LoVo (cell line): ENCODE measurements at regions not wholly inside any gene's neighbourhood (a gene's known extent, or its start where the extent isn't known, plus 50 kb on each side); places are given as distances from the start of the nearest gene placed in this dataset.

Experiments used
- DNase-seq: peaks from one replicate; pipeline ENCODE4 v3.0.0-alpha.2; 2016; ENCODE audit warnings: low spot score

DNA sequence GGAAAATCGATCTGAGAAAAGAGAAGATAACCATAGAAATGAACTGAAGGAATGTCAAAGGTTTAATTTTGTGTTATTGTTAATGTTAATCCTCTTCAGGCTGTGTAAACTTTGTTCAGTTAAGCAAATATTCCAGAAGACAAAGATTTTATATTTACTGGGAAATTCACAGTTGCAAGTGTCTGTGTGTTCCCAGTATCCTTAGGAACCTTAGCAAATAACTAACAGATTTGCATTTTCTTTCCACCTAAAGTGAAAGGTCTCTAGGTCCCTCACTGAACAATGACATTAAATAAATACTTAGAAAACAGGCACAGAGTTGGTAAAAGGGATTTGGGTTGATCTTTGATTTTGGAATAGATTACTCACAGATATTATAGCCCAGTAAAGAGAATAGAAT lies 324.7 kb downstream of the C4orf33 start:
- no peak for DNase-seq

DNA sequence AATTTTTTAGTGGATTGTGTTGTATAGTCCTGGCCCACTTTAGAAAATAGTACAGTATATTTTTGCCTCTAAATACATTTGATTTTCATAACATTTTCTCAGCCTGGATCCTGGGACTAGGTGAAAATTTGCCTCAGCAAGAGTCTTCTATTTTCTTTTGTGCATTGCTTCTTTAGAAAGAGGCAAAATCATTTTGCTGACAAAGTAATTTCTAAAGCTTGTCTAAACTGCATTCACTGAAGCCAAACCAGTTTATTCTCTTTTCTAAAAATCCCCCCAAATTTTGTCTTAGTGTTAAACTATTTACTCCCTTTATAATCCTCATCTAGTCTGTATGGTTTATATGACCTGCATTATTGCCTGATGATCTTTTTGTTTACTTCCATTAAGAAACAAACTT lies 326.3 kb downstream of the C4orf33 start:
- no peak for DNase-seq

DNA sequence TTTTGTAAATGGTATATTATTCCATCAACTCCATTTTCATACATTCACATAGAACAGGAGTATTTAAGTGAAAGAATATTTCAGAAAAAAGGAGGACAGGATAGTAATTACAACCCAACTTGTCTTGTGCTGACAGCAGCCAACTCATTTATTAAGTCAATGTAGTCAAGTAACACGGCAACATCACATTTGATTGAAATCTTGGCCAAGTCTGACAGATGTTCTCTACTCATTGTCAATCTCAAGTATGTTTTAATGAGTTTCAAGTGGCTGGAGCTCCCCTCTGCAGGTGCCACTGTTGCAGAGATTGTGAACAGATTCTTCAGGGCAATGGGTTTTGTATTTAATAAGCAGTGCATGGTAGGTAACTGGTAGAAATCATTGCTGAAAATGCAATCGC lies 332.5 kb downstream of the C4orf33 start:
- no peak for DNase-seq

DNA sequence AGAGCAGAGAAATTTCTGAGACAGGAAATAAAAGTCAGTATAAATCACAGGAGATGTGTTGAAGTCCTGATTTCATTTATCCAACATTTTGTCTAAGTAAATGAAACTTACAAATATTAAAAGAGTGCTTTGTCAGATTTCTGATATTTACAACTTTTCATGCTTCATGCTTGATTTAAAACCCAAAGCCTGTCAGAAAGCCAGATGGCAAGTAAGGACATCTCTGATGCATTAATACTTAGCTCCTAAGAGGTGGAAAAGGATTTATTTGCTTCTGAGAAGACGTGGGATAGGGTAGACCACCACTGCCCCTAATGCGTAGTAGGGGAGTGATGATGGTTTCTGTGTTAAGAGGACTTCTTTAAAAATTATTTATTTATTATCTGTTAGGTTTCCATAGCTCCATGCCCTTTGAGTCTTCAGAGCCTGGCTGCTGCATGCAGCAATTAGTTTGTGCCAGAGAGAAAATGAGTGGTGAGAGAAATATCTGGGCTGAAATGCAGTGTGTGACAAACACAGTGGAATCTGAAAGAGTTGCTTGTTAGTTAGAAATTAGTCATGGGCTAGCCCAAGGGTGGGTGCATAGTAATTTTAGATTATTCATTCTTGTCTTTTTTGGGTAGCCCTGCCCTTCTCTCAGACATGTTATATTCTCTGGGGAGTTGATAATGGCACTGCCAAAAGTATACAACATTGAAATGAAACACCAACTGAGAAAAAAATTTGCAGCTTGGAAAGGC lies 333.8 kb downstream of the C4orf33 start:
- no peak for DNase-seq

DNA sequence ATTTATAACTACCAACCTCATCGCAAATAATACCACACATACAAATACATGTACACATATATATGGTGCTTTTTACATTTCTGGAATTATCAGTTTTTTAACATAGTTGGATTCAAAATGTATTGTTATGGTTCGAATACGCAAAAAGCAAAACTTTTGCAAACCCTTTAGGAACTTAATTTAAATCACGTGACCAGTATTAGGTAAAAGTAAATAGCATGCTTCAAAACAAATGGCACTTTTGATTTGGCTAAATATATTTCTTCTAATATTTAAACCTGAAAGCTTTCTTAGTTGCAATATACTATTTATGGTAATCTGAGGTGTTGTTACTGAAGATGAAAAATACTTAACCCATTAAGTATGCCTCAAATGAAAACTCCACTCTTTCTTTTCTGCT lies 341.4 kb downstream of the C4orf33 start:
- DNase-seq = no peak

DNA sequence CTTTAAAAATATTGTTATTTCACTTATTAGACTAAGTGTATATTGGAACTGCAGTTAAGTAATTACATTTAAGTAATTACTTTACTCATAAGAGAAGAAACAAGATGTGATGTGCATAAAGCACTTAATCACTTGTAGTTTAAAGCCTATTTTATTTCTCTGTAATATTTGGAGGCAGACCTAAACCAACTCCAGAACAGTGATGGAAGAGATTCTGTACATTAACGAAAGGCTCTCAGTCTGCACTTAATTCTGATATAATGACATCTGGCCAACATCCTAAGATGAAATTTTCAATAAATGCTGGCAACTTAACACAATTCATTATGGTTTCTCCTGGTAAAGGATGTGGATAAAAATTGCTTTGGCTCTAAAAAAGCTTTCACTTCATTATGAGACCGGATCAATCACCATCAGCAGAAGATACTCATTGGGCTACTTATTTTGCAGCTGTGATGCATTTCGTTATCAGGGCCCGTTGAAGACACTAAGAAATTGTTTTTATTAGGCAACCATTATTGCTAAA lies 342.6 kb downstream of the C4orf33 start:
- no peak for DNase-seq

DNA sequence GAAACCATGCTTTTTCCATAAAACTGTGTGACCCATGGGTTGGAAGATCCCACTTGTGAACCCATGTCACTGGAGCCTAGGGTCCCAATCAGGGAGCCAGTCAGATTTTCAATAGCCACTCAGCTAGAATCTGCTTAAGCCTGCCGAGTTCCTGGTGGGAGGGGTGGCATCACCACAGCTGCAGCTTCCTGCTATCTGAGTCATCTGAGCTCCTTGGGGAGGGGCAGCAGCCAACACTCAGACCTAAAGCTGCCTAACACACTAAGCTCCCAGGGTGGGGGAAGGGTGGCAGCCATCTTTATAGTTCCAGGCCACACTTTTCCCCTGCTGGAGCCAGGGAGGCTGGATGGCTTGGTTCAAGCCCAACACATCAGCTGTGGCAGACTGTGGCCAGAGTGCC lies 350.1 kb downstream of the C4orf33 start:
- DNase-seq = no peak

DNA sequence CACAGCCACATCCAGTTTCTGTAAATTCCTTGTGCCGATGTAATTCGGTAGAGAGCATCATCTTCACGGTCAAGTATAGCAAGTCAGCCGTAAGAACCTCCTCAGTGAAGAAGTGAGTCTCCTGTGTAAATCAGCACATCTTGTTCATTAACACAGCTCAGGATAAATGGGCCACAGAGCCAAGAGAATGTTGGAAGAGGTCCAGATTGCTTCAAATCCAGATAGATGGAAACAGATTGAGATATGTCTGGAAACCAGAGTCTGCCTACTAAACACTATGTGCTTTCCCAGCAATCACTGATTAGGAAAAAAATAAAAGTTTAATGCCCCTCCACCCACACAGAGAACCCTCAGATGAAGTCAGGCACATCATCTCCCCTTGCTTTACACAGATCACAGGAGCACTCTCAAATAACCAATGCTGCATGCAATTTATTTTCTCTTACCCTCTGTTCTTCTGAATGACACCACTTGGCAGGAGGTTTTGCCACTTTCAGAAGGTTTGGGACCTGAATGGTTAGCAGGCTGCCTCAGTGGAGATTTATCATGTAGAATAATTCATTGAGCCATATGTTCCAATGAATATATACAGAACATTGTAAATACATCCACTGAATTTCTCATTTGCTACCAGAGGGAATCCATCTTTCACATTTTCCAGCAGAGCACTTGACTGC lies 357.7 kb downstream of the C4orf33 start:
- DNase-seq = no peak

DNA sequence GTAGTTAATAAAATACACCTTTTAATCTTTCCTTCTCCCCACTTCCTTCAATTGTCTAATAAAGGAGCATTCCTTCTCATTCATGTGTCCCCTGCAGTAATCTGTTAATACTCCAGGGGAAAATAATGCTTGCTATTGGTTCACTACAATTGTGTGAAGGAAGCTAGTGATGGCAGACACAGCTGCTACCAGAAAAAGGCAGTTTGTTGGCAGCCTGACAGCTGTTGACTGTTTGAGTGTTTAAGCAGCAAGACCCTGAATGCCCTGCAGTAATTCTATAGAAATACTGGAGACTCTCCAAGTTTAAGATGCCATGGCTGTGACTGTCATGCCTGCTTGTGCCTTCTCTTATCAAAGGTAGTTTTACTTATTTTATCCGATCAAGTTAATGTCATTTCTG lies 359.5 kb downstream of the C4orf33 start:
- DNase-seq = no peak

DNA sequence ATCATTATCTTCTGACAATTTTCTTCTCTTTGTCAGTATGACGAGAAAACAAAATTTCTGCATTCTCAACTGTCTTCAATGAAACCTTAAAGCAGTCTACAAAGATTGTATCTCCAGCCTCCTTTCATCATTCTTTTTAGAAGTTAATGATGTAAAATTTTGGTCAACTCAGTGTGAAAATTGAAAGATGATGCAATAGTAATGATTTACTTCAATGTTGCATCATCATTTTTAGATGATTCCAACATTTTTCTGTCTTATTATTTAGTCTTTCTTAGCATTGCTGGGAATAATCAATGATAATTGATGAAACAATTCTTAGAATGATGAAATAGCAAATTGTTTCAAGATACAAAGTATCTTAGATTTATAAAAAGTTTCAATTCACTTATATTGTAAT lies 372.7 kb downstream of the C4orf33 start:
- no peak for DNase-seq

DNA sequence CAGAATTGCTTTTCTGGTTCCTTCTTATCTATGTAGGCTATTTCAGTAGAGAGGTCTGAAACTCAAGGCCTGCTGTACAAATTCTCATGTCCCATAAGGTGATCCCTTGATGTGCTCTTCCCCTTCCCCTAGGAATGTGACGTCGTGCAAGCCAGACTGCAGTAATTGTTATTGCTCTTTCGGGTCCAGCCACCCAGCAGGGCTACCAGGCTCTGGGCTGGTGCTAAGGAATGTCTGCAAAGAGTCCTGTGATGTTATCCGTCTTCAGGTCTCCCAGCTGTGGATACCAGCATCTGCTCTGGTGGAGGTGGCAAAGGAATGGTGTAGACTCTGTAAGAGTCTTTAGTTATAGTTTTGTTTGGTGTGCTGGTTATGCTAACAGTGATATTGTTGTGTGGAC lies 378.7 kb downstream of the C4orf33 start:
- DNase-seq = no peak

DNA sequence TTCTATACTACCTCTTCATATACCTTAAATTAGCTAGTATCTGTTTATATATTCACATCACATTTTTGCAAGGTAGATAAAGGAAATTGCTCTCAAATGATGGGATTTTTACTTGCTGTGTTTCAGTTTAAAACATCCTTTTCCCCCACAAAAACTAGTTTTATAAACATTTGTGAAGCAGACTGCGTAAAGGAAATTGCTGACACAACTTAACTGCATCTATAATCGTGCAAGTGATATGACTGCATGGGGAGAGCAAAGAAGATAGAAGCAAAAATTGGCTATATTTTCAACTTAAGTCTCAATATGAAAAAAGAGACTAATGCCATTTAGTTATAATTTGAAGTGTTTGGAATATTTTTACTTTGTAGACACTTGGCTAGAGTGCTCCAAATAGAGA lies 385.2 kb downstream of the C4orf33 start:
- DNase-seq = no peak

DNA sequence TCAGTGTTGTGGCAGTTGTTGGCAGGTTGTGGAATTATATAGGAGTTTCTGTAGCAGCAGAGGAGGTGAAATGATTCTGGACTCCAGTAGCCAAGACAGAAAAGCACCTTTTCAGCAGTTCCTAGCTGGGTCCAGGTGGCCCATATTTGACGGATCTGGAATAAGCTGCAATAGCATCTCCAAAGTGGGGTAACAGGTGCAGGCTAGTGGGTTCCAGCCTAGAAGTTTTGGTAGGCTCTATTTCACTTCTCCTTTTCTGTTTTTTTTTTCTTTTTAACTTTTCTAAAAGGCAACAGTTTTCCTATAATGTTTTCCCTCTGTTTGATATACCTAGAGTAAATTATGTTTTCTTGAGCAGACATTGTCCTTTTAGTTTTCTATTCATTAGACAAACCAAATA lies 392.5 kb downstream of the C4orf33 start:
- no peak for DNase-seq

DNA sequence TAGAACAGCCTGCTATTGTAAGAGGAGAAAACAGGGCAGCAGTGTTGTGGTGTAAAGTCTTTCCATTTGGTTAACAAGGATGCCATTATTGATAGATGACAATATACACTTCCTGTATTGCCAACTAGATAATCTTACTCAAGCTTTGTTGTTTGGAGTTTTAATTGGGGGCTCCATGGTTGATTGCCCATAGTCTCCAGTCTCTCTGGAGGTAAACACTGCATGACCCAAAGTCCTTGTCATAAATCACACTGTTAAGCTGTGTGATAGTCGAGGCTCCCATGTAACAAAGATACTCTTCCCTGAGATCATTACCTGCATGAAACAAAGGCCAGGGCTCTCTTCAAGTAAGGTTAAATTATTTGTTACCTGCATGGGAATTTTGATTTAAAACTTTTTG lies 394.6 kb downstream of the C4orf33 start:
- no peak for DNase-seq

DNA sequence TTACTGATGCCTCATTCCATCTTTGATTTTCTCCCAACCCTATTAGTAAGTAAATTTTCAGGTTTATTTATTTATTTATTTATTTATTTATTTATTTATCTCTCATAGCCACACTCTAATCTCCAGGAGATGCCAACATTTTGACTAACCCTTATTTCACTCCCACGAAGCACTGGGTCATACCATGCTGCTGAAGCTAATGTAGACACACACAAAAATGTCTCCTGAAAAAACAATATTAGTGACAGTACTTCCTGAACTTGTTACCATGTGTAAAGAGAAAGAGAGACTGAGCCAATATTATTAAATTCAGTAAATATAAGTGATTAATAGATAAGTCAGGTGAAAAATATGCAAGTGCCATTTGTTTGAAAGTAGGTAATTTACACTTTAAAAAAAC lies 402.7 kb downstream of the C4orf33 start:
- DNase-seq = no peak

DNA sequence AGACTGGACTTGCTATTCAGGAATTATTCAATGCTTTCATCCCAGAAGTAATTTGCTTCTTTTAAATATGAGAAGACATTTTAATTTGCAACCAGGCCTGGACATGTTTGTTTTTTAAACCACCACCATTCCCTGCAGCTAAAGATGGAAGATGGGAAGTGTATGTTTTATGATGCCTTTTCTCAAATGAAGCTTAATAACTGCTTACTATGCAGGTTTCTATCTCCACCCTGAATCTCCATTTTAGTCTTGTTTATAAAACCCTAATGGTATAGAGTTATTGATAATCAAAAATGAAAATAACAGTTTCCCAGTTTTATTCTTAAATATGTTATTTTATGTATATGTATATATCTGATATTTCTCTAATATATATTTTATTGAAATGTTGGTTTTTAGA lies 418.9 kb downstream of the C4orf33 start:
- DNase-seq = no peak

DNA sequence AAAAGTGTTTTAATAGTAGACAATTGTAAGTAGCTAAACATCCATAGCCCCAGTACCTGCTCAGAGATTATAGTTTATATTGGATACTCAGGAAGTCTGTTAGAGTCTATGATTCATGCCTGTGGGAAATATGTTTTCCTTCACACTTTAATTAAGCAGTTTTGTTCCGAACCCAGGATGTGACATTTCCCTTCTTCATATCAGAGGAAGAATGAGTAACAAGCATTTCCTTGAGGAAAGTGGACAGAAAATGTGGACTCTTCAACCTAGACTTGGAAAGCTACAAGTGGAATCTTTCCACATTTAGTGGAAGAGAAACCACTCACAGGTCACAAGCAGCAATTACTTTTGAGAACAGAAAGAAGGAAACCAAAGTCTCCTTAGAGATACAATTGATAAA lies 419.4 kb downstream of the C4orf33 start:
- DNase-seq = no peak

DNA sequence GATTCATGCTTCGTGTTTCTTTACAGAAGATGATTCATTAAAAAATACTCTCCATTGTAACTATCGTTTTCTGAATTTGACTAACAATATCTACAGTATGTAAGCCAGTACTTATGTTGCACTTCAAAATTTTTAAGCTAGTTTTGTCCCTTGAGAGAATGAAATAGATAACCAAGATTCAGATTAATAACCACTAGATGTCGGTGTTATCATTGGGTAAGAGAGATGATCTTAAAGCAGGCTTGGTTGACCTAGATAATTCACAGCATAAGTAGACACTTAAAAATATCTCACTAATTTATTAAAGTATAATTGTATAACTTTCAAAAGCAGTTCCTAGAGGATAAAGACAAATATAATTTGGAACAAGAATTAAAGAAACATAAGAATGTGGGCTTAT lies 430.9 kb downstream of the C4orf33 start:
- DNase-seq = peak; percentile 7

DNA sequence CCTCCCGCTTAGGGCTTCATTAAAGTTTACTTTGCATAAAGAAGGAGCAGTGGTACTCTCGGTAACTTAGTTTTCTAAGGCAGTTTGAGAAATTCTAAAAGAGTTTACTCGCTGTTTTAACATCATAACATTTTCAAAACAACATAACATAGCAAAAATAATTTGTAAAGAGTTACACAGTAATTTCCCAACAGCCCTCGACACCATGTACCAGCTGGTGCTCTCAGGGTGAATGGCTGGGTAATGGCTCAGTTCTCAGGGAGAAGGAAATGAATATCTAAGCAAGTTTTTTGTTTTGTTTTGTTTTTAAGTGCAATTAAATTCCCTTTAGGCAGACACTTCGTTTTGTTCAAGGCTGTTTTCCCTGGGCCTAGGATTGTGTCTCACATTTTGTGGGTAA lies 435.3 kb downstream of the C4orf33 start:
- DNase-seq = no peak

DNA sequence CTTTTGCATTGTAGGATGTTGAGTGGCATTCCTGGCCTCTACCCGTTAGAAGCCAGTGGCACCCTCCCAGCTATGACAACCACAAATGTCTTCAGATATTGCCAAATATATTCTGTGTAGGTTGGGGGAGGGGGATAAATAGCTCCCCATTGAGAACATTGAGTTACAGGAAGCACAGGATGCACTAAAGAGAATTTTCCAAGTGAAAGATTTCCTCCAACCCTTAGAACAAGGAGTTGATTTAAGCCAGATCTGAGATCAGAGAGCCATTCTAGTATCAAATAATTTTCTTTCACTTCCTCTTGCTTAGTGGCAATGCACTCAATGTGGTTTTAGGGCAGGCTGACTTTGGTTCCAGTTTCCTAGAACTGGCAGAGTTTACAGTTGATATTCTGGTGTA lies 436.6 kb downstream of the C4orf33 start:
- DNase-seq = no peak

DNA sequence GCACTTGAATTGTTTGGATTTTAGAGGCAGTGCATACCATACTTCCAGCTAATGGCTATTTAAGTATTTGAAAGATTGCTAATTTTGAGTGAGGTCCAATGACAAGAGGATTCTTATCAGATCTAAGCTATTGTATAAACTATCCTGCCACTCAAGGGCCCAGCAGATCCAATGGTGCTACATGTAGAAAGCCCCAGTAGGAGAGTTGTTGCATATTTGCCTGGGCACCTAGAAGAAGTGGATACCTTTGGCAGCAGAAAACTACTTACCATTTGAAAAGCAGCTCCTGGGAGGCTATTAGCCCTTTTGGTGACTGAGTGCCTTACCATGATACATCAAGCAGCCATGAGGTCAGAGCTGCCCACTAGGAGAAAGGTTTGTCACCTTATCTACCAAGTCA lies 447.3 kb downstream of the C4orf33 start:
- DNase-seq = no peak

DNA sequence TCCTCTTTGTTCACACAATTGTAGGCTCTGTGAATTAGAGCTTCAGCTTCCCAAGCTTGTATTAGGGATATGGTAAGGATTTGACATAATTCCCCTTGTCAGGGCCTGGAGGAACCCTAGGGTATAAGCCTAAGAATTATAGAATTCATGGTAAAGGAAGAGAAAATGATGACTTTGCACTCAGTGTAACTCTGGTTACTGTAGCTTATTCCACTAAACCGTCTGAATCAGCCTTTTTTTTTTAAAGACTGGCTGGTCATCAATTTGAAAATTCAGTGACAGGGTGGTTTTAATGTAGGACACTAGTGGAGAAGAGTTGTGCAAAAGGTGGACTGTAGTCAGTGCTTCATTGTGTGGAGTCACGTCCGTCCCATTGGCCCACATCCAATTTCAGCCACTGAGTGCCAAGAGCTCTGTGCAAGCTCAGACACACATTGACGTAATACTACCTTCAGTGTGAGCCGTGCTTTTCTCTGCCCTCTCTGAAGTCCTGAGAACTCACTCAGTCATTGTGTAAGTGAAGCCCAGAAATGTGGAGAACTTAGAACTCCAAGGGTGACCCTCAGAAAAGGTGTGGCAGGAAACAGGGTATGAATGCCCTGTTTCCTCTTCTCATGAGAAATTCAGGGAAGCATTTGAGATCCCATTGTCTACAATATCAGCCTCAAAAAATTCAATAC lies 449.8 kb downstream of the C4orf33 start:
- no peak for DNase-seq

DNA sequence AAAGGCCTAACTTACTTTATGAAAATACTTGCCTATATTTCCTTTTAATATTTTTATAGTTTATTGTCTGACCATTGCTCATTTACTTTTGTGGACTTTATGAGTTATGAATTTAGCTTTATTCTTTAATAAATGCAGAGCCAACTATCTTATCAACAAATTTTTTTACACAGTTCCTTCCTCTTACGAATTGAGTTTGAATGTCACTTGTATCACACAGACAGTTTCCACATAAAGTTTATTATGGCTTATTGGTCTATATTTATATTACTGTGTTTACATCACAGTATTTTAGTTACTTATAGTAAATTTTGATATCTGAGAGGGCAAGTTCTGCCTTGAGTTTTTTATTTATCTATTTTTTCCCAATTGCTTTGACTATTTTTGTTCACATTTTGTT lies 450.6 kb downstream of the C4orf33 start:
- no peak for DNase-seq
